WTC11 (cell line): ENCODE measurements at regions not wholly inside any gene's neighbourhood (a gene's known extent, or its start where the extent isn't known, plus 50 kb on each side); places are given as distances from the start of the nearest gene placed in this dataset.
A peak's percentile ranks its signal among the peaks of the same experiment; 100 is the strongest.

Experiments
- ATAC-seq: fragments of 200-7000 bp; cut with Tn5 transposase; 2 replicates; pipeline ENCODE4 v1.10.0; 2021; ENCODE audit warnings: mild to moderate bottlenecking, moderate library complexity
- CTCF ChIA-PET: fragments of 300-600 bp; sonication (Branson Sonifier 250); formaldehyde crosslinking; loops from one replicate; lab custom pipeline; 2021; ENCODE audit warnings: antibody characterized with exemption; lab: Charles Lee
- POLR2A ChIA-PET: fragments of 350-600 bp; sonication (Branson Sonifier 250); formaldehyde crosslinking; loops from one replicate; lab custom pipeline; 2021; ENCODE audit warnings: antibody characterized with exemption; lab: Charles Lee
- DNase-seq: peaks from one replicate; pipeline ENCODE4 v3.0.0; 2021; ENCODE audit warnings: low spot score
- H3K27ac Mint-ChIP-seq: 2 replicates; pipeline ENCODE4 v1.8.0; 2021; ENCODE audit warnings: mixed read lengths
- H3K27me3 Mint-ChIP-seq: 2 replicates; pipeline ENCODE4 v1.8.0; 2021; ENCODE audit warnings: low read depth, mild to moderate bottlenecking, moderate library complexity, mixed read lengths
- H3K36me3 Mint-ChIP-seq: 2 replicates; pipeline ENCODE4 v1.8.0; 2021; ENCODE audit warnings: mixed read lengths
- H3K4me1 Mint-ChIP-seq: 2 replicates; pipeline ENCODE4 v1.8.0; 2022; ENCODE audit warnings: mixed read lengths
- H3K4me3 Mint-ChIP-seq: 2 replicates; pipeline ENCODE4 v1.8.0; 2021; ENCODE audit warnings: mild to moderate bottlenecking, moderate library complexity, mixed read lengths
- H3K9me3 Mint-ChIP-seq: 2 replicates; pipeline ENCODE4 v1.8.0; 2021; ENCODE audit warnings: mixed read lengths
- EMX1 ChIP-seq: fragments of 250-450 bp; sonication (Bioruptor Pico); IDR thresholded peaks from 2 replicates; pipeline ENCODE4 v1.8.0; 2021; ENCODE audit warnings: mild to moderate bottlenecking
- FOXK1 ChIP-seq: sonication (generic); formaldehyde crosslinking; IDR thresholded peaks from 2 replicates; pipeline ENCODE4 v1.8.0; 2022; ENCODE audit warnings: mild to moderate bottlenecking, moderate library complexity, missing genetic modification reagents
- GTF2I ChIP-seq: fragments of 250-450 bp; sonication (Bioruptor Pico); conservative IDR thresholded peaks from 2 replicates; pipeline ENCODE4 v1.4.0; 2021; ENCODE audit warnings: mild to moderate bottlenecking
- IRF2 ChIP-seq: sonication (generic); formaldehyde crosslinking; IDR thresholded peaks from 2 replicates; pipeline ENCODE4 v1.8.0; 2022; ENCODE audit warnings: low read depth, missing genetic modification reagents, borderline replicate concordance
- NFATC4 ChIP-seq: fragments of 250-450 bp; sonication (Bioruptor Pico); IDR thresholded peaks from 2 replicates; pipeline ENCODE4 v1.9.0; 2021; ENCODE audit warnings: mild to moderate bottlenecking
- NFYB ChIP-seq: sonication (generic); formaldehyde crosslinking; conservative IDR thresholded peaks from 2 replicates; pipeline ENCODE4 v1.8.0; 2022; ENCODE audit warnings: low read depth, missing genetic modification reagents
- NR2C2 ChIP-seq: sonication (generic); formaldehyde crosslinking; IDR thresholded peaks from 2 replicates; pipeline ENCODE4 v1.8.0; 2022; ENCODE audit warnings: mild to moderate bottlenecking, missing genetic modification reagents
- RELA ChIP-seq: sonication (generic); formaldehyde crosslinking; IDR thresholded peaks from 2 replicates; pipeline ENCODE4 v1.8.1; 2022; ENCODE audit warnings: missing genetic modification reagents, mild to moderate bottlenecking, borderline replicate concordance
- SMAD3 ChIP-seq: sonication (generic); formaldehyde crosslinking; IDR thresholded peaks from 2 replicates; pipeline ENCODE4 v1.8.0; 2022; ENCODE audit warnings: missing genetic modification reagents, mild to moderate bottlenecking, borderline replicate concordance
- ZBTB21 ChIP-seq: sonication (generic); formaldehyde crosslinking; IDR thresholded peaks from 2 replicates; pipeline ENCODE4 v1.8.1; 2023; ENCODE audit warnings: mild to moderate bottlenecking, missing genetic modification reagents, borderline replicate concordance
- ZNF512 ChIP-seq: sonication (generic); formaldehyde crosslinking; IDR thresholded peaks from 2 replicates; pipeline ENCODE4 v1.8.1; 2022; ENCODE audit warnings: missing genetic modification reagents, borderline replicate concordance
- TF ChIP-seq, protein P1 (sequence below): sonication (generic); formaldehyde crosslinking; IDR thresholded peaks from 2 replicates; pipeline ENCODE4 v1.8.0; 2023; ENCODE audit warnings: mild to moderate bottlenecking, missing genetic modification reagents
- TF ChIP-seq, protein P2 (sequence below): sonication (generic); formaldehyde crosslinking; IDR thresholded peaks from 2 replicates; pipeline ENCODE4 v1.8.1; 2023; ENCODE audit warnings: mild to moderate bottlenecking, missing genetic modification reagents, borderline replicate concordance
- TF ChIP-seq, protein P3 (sequence below): sonication (generic); formaldehyde crosslinking; conservative IDR thresholded peaks from 2 replicates; pipeline ENCODE4 v1.8.1; 2023; ENCODE audit warnings: mild to moderate bottlenecking, low read depth, missing genetic modification reagents, moderate library complexity
- TF ChIP-seq, protein P4 (sequence below): fragments of 250-450 bp; sonication (Bioruptor Pico); IDR thresholded peaks from 2 replicates; pipeline ENCODE4 v1.9.0; 2021; ENCODE audit warnings: mild to moderate bottlenecking

- peaks cover 23% of the 10 kb centered on the region for H3K4me1 Mint-ChIP-seq
- POLR2A ChIA-PET = no interaction called here
Measured at GRCh38 chr10:60531006-60531405, 141.3 kb upstream of the ANK3 start.

GRCh38 chr10:60527676-60528075 lies 138.0 kb upstream of the ANK3 start:
- ChIA-PET POLR2A (no interaction called here), CTCF (no interaction called here)
- Mint-ChIP-seq H3K27me3 (no peaks in the 10 kb centered on the region), H3K4me3 (no peak overlapping the region), H3K4me1 (peaks cover 12% of the 10 kb centered on the region), H3K27ac (no peak overlapping the region), H3K9me3 (peaks cover 13% of the 10 kb centered on the region), H3K36me3 (peaks cover 14% of the 10 kb centered on the region)
- DNase-seq (no peak), ATAC-seq (0 out of 2 replicates have a peak, but pooled peaks have one; percentile 51)
- TF ChIP-seq FOXK1 (CRISPR knock-in tag) = no peak
- TF ChIP-seq NFATC4 (CRISPR knock-in tag) = no peak

More at GRCh38 chr10:60531006-60531405, 141.3 kb upstream of the ANK3 start:
- Mint-ChIP-seq H3K9me3 (no peaks in the 10 kb centered on the region), H3K27me3 (no peaks in the 10 kb centered on the region), H3K27ac (no peak overlapping the region), H3K36me3 (no peaks in the 10 kb centered on the region), H3K4me3 (no peak overlapping the region)
- CTCF ChIA-PET = no interaction called here
- TF ChIP-seq EMX1 = no peak
- TF ChIP-seq, protein P1, sequence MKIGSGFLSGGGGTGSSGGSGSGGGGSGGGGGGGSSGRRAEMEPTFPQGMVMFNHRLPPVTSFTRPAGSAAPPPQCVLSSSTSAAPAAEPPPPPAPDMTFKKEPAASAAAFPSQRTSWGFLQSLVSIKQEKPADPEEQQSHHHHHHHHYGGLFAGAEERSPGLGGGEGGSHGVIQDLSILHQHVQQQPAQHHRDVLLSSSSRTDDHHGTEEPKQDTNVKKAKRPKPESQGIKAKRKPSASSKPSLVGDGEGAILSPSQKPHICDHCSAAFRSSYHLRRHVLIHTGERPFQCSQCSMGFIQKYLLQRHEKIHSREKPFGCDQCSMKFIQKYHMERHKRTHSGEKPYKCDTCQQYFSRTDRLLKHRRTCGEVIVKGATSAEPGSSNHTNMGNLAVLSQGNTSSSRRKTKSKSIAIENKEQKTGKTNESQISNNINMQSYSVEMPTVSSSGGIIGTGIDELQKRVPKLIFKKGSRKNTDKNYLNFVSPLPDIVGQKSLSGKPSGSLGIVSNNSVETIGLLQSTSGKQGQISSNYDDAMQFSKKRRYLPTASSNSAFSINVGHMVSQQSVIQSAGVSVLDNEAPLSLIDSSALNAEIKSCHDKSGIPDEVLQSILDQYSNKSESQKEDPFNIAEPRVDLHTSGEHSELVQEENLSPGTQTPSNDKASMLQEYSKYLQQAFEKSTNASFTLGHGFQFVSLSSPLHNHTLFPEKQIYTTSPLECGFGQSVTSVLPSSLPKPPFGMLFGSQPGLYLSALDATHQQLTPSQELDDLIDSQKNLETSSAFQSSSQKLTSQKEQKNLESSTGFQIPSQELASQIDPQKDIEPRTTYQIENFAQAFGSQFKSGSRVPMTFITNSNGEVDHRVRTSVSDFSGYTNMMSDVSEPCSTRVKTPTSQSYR (CRISPR knock-in tag) = no peak
- TF ChIP-seq ZBTB21 (CRISPR knock-in tag) = no peak
- no peak for TF ChIP-seq RELA (CRISPR knock-in tag)
- TF ChIP-seq SMAD3 = no peak
- no peak for TF ChIP-seq NFYB (CRISPR knock-in tag)
- TF ChIP-seq ZNF512 (CRISPR knock-in tag) = no peak
- TF ChIP-seq, protein P2, sequence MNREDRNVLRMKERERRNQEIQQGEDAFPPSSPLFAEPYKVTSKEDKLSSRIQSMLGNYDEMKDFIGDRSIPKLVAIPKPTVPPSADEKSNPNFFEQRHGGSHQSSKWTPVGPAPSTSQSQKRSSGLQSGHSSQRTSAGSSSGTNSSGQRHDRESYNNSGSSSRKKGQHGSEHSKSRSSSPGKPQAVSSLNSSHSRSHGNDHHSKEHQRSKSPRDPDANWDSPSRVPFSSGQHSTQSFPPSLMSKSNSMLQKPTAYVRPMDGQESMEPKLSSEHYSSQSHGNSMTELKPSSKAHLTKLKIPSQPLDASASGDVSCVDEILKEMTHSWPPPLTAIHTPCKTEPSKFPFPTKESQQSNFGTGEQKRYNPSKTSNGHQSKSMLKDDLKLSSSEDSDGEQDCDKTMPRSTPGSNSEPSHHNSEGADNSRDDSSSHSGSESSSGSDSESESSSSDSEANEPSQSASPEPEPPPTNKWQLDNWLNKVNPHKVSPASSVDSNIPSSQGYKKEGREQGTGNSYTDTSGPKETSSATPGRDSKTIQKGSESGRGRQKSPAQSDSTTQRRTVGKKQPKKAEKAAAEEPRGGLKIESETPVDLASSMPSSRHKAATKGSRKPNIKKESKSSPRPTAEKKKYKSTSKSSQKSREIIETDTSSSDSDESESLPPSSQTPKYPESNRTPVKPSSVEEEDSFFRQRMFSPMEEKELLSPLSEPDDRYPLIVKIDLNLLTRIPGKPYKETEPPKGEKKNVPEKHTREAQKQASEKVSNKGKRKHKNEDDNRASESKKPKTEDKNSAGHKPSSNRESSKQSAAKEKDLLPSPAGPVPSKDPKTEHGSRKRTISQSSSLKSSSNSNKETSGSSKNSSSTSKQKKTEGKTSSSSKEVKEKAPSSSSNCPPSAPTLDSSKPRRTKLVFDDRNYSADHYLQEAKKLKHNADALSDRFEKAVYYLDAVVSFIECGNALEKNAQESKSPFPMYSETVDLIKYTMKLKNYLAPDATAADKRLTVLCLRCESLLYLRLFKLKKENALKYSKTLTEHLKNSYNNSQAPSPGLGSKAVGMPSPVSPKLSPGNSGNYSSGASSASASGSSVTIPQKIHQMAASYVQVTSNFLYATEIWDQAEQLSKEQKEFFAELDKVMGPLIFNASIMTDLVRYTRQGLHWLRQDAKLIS (CRISPR knock-in tag) = no peak
- ATAC-seq (no peak), DNase-seq (no peak)

DNA sequence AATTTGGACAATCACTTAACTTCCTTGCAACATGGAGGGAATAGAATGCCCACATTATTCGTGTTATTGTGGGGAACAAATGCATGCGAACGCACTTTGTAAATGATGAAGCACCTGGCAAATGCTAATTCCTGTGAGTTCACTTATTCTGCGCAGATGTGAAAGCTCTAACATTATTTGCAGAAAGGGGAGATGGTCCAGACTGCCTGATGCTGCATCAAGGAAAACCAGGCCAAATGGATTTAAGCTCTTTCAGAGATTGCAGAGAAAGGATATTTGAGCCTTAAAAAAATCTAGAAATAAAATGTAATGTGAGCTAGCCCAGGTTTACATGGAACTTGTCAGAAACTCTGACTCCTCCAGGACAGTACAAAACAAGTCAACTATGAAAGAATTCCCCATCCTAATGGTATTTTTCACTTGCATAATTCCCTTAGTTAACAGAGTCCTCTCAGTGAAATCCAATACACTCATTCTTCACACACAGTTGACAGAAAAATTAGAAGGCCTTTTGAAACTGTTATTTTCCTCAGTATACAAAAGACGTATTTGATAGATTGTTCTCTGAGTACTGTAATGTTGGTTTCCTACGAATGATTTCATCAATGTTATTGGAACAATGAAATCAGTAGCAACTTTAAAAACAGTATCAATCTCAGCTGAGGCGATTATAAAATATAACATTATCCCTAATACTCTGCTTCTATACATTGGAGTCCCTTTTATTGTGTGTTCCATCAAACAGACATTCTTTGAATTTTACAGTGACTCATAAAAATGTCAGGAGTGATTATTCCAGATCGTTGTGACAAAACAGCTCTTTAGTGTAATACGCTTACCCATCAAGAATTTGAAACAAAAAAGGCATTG lies 136.3 kb upstream of the ANK3 start:
- peaks cover 13% of the 10 kb centered on the region for H3K9me3 Mint-ChIP-seq
- DNase-seq (no peak), ATAC-seq (no peak)
- H3K27ac Mint-ChIP-seq = peak overlapping the region; percentile 62
- peaks cover 29% of the 10 kb centered on the region for H3K4me1 Mint-ChIP-seq
- peaks cover 14% of the 10 kb centered on the region for H3K36me3 Mint-ChIP-seq
- ChIA-PET CTCF (no interaction called here), POLR2A (no interaction called here)
- H3K4me3 Mint-ChIP-seq = no peak overlapping the region
- TF ChIP-seq, protein P3, sequence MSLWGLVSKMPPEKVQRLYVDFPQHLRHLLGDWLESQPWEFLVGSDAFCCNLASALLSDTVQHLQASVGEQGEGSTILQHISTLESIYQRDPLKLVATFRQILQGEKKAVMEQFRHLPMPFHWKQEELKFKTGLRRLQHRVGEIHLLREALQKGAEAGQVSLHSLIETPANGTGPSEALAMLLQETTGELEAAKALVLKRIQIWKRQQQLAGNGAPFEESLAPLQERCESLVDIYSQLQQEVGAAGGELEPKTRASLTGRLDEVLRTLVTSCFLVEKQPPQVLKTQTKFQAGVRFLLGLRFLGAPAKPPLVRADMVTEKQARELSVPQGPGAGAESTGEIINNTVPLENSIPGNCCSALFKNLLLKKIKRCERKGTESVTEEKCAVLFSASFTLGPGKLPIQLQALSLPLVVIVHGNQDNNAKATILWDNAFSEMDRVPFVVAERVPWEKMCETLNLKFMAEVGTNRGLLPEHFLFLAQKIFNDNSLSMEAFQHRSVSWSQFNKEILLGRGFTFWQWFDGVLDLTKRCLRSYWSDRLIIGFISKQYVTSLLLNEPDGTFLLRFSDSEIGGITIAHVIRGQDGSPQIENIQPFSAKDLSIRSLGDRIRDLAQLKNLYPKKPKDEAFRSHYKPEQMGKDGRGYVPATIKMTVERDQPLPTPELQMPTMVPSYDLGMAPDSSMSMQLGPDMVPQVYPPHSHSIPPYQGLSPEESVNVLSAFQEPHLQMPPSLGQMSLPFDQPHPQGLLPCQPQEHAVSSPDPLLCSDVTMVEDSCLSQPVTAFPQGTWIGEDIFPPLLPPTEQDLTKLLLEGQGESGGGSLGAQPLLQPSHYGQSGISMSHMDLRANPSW (CRISPR knock-in tag) = no peak
- TF ChIP-seq NR2C2 (CRISPR knock-in tag) (no peak), GTF2I (CRISPR knock-in tag) (no peak), IRF2 (CRISPR knock-in tag) (no peak)
- TF ChIP-seq, protein P4, sequence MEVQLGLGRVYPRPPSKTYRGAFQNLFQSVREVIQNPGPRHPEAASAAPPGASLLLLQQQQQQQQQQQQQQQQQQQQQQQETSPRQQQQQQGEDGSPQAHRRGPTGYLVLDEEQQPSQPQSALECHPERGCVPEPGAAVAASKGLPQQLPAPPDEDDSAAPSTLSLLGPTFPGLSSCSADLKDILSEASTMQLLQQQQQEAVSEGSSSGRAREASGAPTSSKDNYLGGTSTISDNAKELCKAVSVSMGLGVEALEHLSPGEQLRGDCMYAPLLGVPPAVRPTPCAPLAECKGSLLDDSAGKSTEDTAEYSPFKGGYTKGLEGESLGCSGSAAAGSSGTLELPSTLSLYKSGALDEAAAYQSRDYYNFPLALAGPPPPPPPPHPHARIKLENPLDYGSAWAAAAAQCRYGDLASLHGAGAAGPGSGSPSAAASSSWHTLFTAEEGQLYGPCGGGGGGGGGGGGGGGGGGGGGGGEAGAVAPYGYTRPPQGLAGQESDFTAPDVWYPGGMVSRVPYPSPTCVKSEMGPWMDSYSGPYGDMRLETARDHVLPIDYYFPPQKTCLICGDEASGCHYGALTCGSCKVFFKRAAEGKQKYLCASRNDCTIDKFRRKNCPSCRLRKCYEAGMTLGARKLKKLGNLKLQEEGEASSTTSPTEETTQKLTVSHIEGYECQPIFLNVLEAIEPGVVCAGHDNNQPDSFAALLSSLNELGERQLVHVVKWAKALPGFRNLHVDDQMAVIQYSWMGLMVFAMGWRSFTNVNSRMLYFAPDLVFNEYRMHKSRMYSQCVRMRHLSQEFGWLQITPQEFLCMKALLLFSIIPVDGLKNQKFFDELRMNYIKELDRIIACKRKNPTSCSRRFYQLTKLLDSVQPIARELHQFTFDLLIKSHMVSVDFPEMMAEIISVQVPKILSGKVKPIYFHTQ (CRISPR knock-in tag) = no peak
- no peaks in the 10 kb centered on the region for H3K27me3 Mint-ChIP-seq
